IMR-90 (cell line): ENCODE measurements at regions not wholly inside any gene's neighbourhood (a gene's known extent, or its start where the extent isn't known, plus 50 kb on each side); places are given as distances from the start of the nearest gene placed in this dataset.

Source experiments
- ATAC-seq: fragments of 200-7000 bp; cut with Tn5 transposase; 2 replicates; pipeline ENCODE4 v1.9.1; 2020; ENCODE audit warnings: low read depth, mild to moderate bottlenecking, moderate library complexity
- BruUV-seq: library from RNA; stranded (reverse); fragments of 400-500 nt; replicated peaks from 2 replicates; lab custom pipeline; 2021; lab: Mats Ljungman, UMichigan
- CTCF ChIA-PET: fragments of 300-600 bp; formaldehyde crosslinking; extraction: SDS; loops from one replicate; lab custom pipeline; 2021; ENCODE audit warnings: antibody characterized with exemption; lab: Yijun Ruan, JAX
- POLR2A ChIA-PET: fragments of 300-600 bp; sonication (Branson Sonifier 250); formaldehyde crosslinking; loops from one replicate; lab custom pipeline; 2022; ENCODE audit warnings: antibody characterized with exemption; ENCODE audit not compliant: unreplicated experiment; lab: Charles Lee
- DNase-seq: peaks from one replicate; pipeline ENCODE4 v3.0.0; 2013
- H2AFZ ChIP-seq: replicated peaks from 2 replicates; pipeline ENCODE3; 2013; ENCODE audit warnings: low read length, mild to moderate bottlenecking; ENCODE audit not compliant: poor library complexity
- H2AK5ac ChIP-seq: 2 replicates; pipeline ENCODE4 v1.6.1; 2013; ENCODE audit warnings: low read depth, low read length, inconsistent platforms
- H2AK9ac ChIP-seq: replicated peaks from 2 replicates; pipeline ENCODE3; 2013; ENCODE audit warnings: mild to moderate bottlenecking, low read depth, low read length, moderate library complexity; ENCODE audit not compliant: poor library complexity
- H2BK120ac ChIP-seq: 2 replicates; pipeline ENCODE4 v1.6.1; 2013; ENCODE audit warnings: low read depth, low read length, inconsistent platforms
- H2BK15ac ChIP-seq: 3 replicates; pipeline ENCODE4 v1.6.1; 2013; ENCODE audit warnings: low read depth, low read length, inconsistent platforms
- H2BK20ac ChIP-seq: 2 replicates; pipeline ENCODE4 v1.6.1; 2013; ENCODE audit warnings: low read depth, mild to moderate bottlenecking, inconsistent platforms, low read length, moderate library complexity
- H2BK5ac ChIP-seq: 2 replicates; pipeline ENCODE4 v1.6.1; 2013; ENCODE audit warnings: mild to moderate bottlenecking, low read depth, low read length, inconsistent platforms; ENCODE audit not compliant: poor library complexity, severe bottlenecking
- H3K14ac ChIP-seq: replicated peaks from 2 replicates; pipeline ENCODE4 v1.6.1; 2013; ENCODE audit warnings: low read depth, low read length, inconsistent platforms
- H3K18ac ChIP-seq: 2 replicates; pipeline ENCODE4 v1.6.1; 2013; ENCODE audit warnings: low read depth, low read length, control low read depth
- H3K23ac ChIP-seq: 2 replicates; pipeline ENCODE4 v1.6.1; 2013; ENCODE audit warnings: low read depth, low read length, inconsistent platforms
- H3K27ac ChIP-seq: 2 replicates; pipeline ENCODE4 v1.5.1; 2013; ENCODE audit warnings: mild to moderate bottlenecking, control low read depth, low read length; ENCODE audit not compliant: insufficient read depth
- H3K27me3 ChIP-seq: 2 replicates; pipeline ENCODE4 v1.6.1; 2013; ENCODE audit warnings: low read length; ENCODE audit not compliant: control insufficient read depth, insufficient read depth
- H3K36me3 ChIP-seq: 2 replicates; pipeline ENCODE4 v1.6.1; 2013; ENCODE audit warnings: low read length, mixed read lengths; ENCODE audit not compliant: control insufficient read depth, insufficient read depth
- H3K4ac ChIP-seq: 2 replicates; pipeline ENCODE4 v1.6.1; 2013; ENCODE audit warnings: low read depth, low read length, inconsistent platforms
- H3K4me1 ChIP-seq: 2 replicates; pipeline ENCODE4 v1.6.1; 2013; ENCODE audit warnings: low read length, mixed read lengths; ENCODE audit not compliant: control insufficient read depth, insufficient read depth
- H3K4me2 ChIP-seq: 2 replicates; pipeline ENCODE4 v1.6.1; 2013; ENCODE audit warnings: low read depth, mild to moderate bottlenecking, control low read depth, low read length, moderate library complexity
- H3K4me3 ChIP-seq: 2 replicates; pipeline ENCODE4 v1.5.1; 2013; ENCODE audit warnings: low read depth, mild to moderate bottlenecking, control low read depth, low read length, moderate library complexity; ENCODE audit not compliant: insufficient read depth
- H3K56ac ChIP-seq: 2 replicates; pipeline ENCODE4 v1.6.1; 2013; ENCODE audit warnings: low read length, inconsistent platforms; ENCODE audit not compliant: insufficient read depth; ENCODE audit errors: extremely low read depth
- H3K79me1 ChIP-seq, 2 experiments: 2 replicates each; pipeline ENCODE4 v1.6.1; 2013; ENCODE audit warnings: low read length in 2 of 2, inconsistent platforms in 1 of 2, low read depth in 1 of 2
- H3K9ac ChIP-seq: 2 replicates; pipeline ENCODE4 v1.6.1; 2013; ENCODE audit warnings: low read depth, low read length, control low read depth
- H3K9me1 ChIP-seq: 2 replicates; pipeline ENCODE4 v1.6.1; 2013; ENCODE audit warnings: low read length, inconsistent platforms; ENCODE audit not compliant: insufficient read depth
- H3K9me3 ChIP-seq: 2 replicates; pipeline ENCODE4 v1.6.1; 2013; ENCODE audit warnings: low read length; ENCODE audit not compliant: control insufficient read depth, insufficient read depth
- H4K20me1 ChIP-seq: 2 replicates; pipeline ENCODE4 v1.6.1; 2013; ENCODE audit warnings: low read length, inconsistent platforms; ENCODE audit not compliant: insufficient read depth
- H4K5ac ChIP-seq: 2 replicates; pipeline ENCODE4 v1.6.1; 2013; ENCODE audit warnings: mild to moderate bottlenecking, low read depth, low read length, control low read depth
- H4K8ac ChIP-seq, 2 experiments: 2 replicates each; pipeline ENCODE4 v1.6.1; 2013; ENCODE audit warnings: low read depth in 2 of 2, low read length in 2 of 2, control low read depth in 1 of 2, inconsistent platforms in 1 of 2
- H4K91ac ChIP-seq: 2 replicates; pipeline ENCODE4 v1.6.1; 2013; ENCODE audit warnings: low read depth, low read length, inconsistent platforms; ENCODE audit not compliant: insufficient read depth
- BHLHE40 ChIP-seq: fragments of 150-350 bp; IDR thresholded peaks from 2 replicates; pipeline ENCODE4 v1.6.1; 2016; ENCODE audit warnings: mild to moderate bottlenecking, low read depth, low read length
- MXI1 ChIP-seq: IDR thresholded peaks from 2 replicates; pipeline ENCODE4 v1.6.1; 2012; ENCODE audit warnings: low read depth, mild to moderate bottlenecking, low read length, moderate library complexity, borderline replicate concordance
- WGBS, 2 experiments: methylation state at CpG; one replicate each; pipeline versions ENCODE4 v1.1.5 to v1.1.7; 2013; ENCODE audit warnings: missing lambda C conversion rate in 2 of 2; ENCODE audit not compliant: insufficient read length in 1 of 2; ENCODE audit errors: extremely low coverage in 2 of 2; 5-methylcytosine and 5-hydroxymethylcytosine counted together
- dilution Hi-C: fragments of 300-500 bp; cut with HindIII; formaldehyde crosslinking; loops from one replicate; pipeline ENCODE4 v1.14.3; 2018; ENCODE audit warnings: low sequenced_read_pairs; ENCODE audit not compliant: unreplicated experiment
- in situ Hi-C: fragments of 300-500 bp; cut with MboI; formaldehyde crosslinking; loops from 3 replicates; pipeline ENCODE4 v1.14.3; 2019; ENCODE audit warnings: low sequenced_read_pairs, inconsistent platforms, mixed read lengths
- intact Hi-C: fragments of 100-400 bp; cut with micrococcal nuclease; formaldehyde crosslinking; loops from 2 replicates; pipeline ENCODE4 v1.10.0; 2022
- TF ChIP-seq, protein P1 (sequence below): fragments of 150-350 bp; IDR thresholded peaks from 2 replicates; pipeline ENCODE4 v1.6.1; 2017; ENCODE audit warnings: mild to moderate bottlenecking, antibody characterized with exemption, low read length, low read depth
- TF ChIP-seq, protein P2 (sequence below): conservative IDR thresholded peaks from 2 replicates; pipeline ENCODE4 v1.5.1; 2012; ENCODE audit warnings: mild to moderate bottlenecking, low read depth, low read length, improper control_type of control experiment

DNA sequence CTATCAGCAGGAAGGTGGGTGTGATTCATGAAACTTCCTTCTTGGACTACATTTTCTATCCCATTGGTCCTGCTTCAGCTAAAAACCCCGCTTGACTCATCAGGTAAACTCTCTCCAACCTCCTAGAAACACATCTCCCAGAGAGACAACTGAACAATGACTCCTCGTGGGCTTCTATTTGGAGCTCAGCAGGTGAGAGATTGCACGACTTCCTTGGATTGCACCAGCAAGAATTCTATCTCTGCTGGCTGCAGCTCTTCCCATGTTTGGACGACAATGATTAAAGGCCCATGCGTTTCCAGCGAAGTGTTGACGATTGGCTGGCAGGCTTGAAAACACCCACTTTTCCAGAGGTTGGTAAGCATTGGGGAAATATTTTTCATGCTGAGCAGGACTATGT, 216.1 kb upstream of the NTM start:
- H3K56ac ChIP-seq = no peak overlapping the region
- H2BK20ac ChIP-seq = no peak overlapping the region
- no peaks in the 10 kb centered on the region for H4K20me1 ChIP-seq
- H2BK120ac ChIP-seq = no peak overlapping the region
- H3K9me1 ChIP-seq = no peaks in the 10 kb centered on the region
- DNase-seq = no peak
- no peak for ATAC-seq
- 8% methylated on average over 2 of the region's 7 CpGs; no CpG with 5 or more reads in 1 of the 2 experiments for WGBS, 2 experiments
- dilution Hi-C loops (no loop called here), in situ Hi-C loops (no loop called here), intact Hi-C loops (no loop called here)
- BruUV-seq = no TSS peak
- H3K4me1 ChIP-seq = no peaks in the 10 kb centered on the region
- H2AK9ac ChIP-seq = no peak overlapping the region
- H3K4me3 ChIP-seq = no peak overlapping the region
- H2AK5ac ChIP-seq = no peak overlapping the region
- no peak overlapping the region for H2BK5ac ChIP-seq
- H3K18ac ChIP-seq = no peak overlapping the region
- H3K36me3 ChIP-seq = no peaks in the 10 kb centered on the region
- no peak overlapping the region for H3K27ac ChIP-seq
- H4K8ac ChIP-seq = no peak overlapping the region
- no peak overlapping the region for H3K23ac ChIP-seq
- no peak overlapping the region for H2BK15ac ChIP-seq
- POLR2A ChIA-PET = no interaction called here
- no peak overlapping the region for H2AFZ ChIP-seq
- no peak overlapping the region for H3K9ac ChIP-seq
- CTCF ChIA-PET = no interaction called here
- H3K9me3 ChIP-seq = no peaks in the 10 kb centered on the region
- H3K27me3 ChIP-seq = peaks cover 2% of the 10 kb centered on the region
- no peaks in the 10 kb centered on the region for H3K79me1 ChIP-seq
- TF ChIP-seq BHLHE40 (no peak), MXI1 (no peak)
- TF ChIP-seq, protein P1, sequence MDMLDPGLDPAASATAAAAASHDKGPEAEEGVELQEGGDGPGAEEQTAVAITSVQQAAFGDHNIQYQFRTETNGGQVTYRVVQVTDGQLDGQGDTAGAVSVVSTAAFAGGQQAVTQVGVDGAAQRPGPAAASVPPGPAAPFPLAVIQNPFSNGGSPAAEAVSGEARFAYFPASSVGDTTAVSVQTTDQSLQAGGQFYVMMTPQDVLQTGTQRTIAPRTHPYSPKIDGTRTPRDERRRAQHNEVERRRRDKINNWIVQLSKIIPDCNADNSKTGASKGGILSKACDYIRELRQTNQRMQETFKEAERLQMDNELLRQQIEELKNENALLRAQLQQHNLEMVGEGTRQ = no peak
- TF ChIP-seq, protein P2, sequence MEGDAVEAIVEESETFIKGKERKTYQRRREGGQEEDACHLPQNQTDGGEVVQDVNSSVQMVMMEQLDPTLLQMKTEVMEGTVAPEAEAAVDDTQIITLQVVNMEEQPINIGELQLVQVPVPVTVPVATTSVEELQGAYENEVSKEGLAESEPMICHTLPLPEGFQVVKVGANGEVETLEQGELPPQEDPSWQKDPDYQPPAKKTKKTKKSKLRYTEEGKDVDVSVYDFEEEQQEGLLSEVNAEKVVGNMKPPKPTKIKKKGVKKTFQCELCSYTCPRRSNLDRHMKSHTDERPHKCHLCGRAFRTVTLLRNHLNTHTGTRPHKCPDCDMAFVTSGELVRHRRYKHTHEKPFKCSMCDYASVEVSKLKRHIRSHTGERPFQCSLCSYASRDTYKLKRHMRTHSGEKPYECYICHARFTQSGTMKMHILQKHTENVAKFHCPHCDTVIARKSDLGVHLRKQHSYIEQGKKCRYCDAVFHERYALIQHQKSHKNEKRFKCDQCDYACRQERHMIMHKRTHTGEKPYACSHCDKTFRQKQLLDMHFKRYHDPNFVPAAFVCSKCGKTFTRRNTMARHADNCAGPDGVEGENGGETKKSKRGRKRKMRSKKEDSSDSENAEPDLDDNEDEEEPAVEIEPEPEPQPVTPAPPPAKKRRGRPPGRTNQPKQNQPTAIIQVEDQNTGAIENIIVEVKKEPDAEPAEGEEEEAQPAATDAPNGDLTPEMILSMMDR = no peak
- no peak overlapping the region for H4K91ac ChIP-seq
- no peak overlapping the region for H3K4me2 ChIP-seq
- H4K5ac ChIP-seq = no peak overlapping the region
- H3K14ac ChIP-seq = no peak overlapping the region
- H3K4ac ChIP-seq = no peak overlapping the region
